Spinal cord (tissue), 9 donors: ENCODE measurements at regions not wholly inside any gene's neighbourhood (a gene's known extent, or its start where the extent isn't known, plus 50 kb on each side); places are given as distances from the start of the nearest gene placed in this dataset.
"Not testable (repeated sequence)": the region's sequence is repeated elsewhere in the genome, so short reads cannot be mapped to it uniquely, and the experiment has no call there.

ENCODE experiments used
- DNase-seq, 6 donors: peaks; one replicate each; pipeline versions ENCODE4 v3.0.0 to v3.0.0-alpha.2; 2013 to 2015; ENCODE audit warnings: low spot score in 6 of 6, low read depth in 4 of 6
- H3K27ac ChIP-seq: one replicate; pipeline ENCODE4 v1.5.1; 2013; ENCODE audit warnings: low read depth, low read length, control low read depth
- H3K27me3 ChIP-seq: one replicate; pipeline ENCODE4 v1.6.1; 2013; ENCODE audit warnings: low read length; ENCODE audit not compliant: control insufficient read depth, insufficient read depth
- H3K36me3 ChIP-seq: one replicate; pipeline ENCODE4 v1.6.1; 2013; ENCODE audit warnings: low read length; ENCODE audit not compliant: control insufficient read depth, insufficient read depth
- H3K4me1 ChIP-seq: one replicate; pipeline ENCODE4 v1.6.1; 2013; ENCODE audit warnings: low read length; ENCODE audit not compliant: control insufficient read depth, insufficient read depth
- H3K4me3 ChIP-seq: one replicate; pipeline ENCODE4 v1.5.1; 2013; ENCODE audit warnings: low read depth, low read length, control low read depth
- H3K9me3 ChIP-seq: one replicate; pipeline ENCODE4 v1.6.1; 2013; ENCODE audit warnings: low read length; ENCODE audit not compliant: control insufficient read depth, insufficient read depth
- WGBS: methylation state at CpG from one replicate; pipeline ENCODE4 v1.1.5; 2013; ENCODE audit warnings: missing lambda C conversion rate; ENCODE audit not compliant: insufficient coverage; 5-methylcytosine and 5-hydroxymethylcytosine counted together
- donor health status: healthy.

DNA sequence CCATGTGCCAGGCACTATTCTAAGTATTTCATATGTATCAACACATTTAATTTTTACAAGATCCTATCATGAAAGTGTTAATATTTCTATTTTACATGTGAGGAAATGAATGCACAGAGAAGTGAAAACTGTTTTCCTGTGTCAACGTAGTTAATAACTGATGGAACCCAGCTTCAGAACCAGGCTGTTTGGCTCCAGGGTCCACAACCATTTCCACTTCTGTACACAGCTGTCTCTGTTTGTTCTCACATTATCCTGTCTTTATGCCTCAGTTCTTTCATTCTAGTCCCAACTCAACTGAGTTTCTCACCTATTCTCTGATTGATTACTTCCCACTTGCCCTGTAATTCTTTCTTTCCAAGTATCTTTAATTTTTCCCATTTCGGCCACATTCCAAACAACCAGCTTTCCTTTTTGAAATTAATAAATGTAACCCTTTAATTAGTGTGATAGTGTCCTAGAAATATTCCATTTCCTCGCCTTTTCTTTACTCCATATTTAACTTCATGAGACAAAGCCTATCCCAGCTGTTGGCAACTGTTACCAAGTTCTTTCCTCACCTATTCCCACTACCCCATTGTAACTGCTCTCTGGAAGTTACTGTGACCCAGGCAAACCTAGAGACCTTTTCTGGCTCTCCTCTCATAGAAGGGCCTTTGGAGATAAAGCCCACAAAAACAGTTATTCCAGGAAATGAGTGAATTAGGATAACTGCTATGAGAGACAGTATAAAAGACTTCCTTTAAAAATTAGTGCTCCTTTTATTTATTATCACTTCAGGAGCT, 218.7 kb downstream of the RASSF9 start:
- Histone ChIP-seq H3K27ac (no peak overlapping the region), H3K4me1 (no peaks in the 10 kb centered on the region), H3K36me3 (no peaks in the 10 kb centered on the region), H3K9me3 (no peaks in the 10 kb centered on the region), H3K27me3 (no peaks in the 10 kb centered on the region), H3K4me3 (no peak overlapping the region)
- 29% methylated on average over 1 of the region's 3 CpGs for WGBS
- no peak for DNase-seq

GRCh38 chr12:85621041-85621440, 215.2 kb downstream of the RASSF9 start:
- Histone ChIP-seq H3K27ac (no peak overlapping the region), H3K4me1 (no peaks in the 10 kb centered on the region), H3K36me3 (no peaks in the 10 kb centered on the region), H3K4me3 (no peak overlapping the region), H3K9me3 (no peaks in the 10 kb centered on the region), H3K27me3 (no peaks in the 10 kb centered on the region)
- DNase-seq, result peak in 1 of 6 donors; percentile 15
- WGBS, result 78% methylated on average over 2 of the region's 2 CpGs

GRCh38 chr12:85623763-85624162, 212.4 kb downstream of the RASSF9 start:
- Histone ChIP-seq H3K4me3 (no peak overlapping the region), H3K9me3 (no peaks in the 10 kb centered on the region), H3K27me3 (no peaks in the 10 kb centered on the region), H3K4me1 (no peaks in the 10 kb centered on the region), H3K27ac (no peak overlapping the region), H3K36me3 (no peaks in the 10 kb centered on the region)
- no peak for DNase-seq
- no CpG with 5 or more reads among the region's 2 CpGs for WGBS

DNA sequence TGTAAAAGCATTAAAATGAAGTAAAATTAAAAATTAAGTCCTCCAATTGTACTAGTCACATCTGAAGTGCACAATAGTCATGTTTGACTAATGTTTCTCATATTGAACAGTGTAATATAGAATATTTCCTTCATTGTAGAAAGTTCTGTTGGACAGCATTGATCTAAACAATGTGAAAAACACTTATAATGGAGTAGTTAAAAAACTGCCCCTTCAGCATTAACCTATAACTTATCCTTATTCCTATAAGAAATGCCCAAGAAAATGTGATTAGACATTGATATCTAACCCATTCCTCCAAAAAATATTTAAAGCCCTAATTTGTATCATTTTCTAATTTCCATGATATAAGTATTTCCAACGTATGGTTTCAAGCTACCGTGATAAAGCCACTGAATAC, 210.7 kb downstream of the RASSF9 start:
- no CpG with 5 or more reads among the region's 2 CpGs for WGBS
- Histone ChIP-seq H3K4me3 (no peak overlapping the region), H3K9me3 (no peaks in the 10 kb centered on the region), H3K4me1 (no peaks in the 10 kb centered on the region), H3K27ac (no peak overlapping the region), H3K36me3 (no peaks in the 10 kb centered on the region), H3K27me3 (no peaks in the 10 kb centered on the region)
- DNase-seq, result no peak

DNA sequence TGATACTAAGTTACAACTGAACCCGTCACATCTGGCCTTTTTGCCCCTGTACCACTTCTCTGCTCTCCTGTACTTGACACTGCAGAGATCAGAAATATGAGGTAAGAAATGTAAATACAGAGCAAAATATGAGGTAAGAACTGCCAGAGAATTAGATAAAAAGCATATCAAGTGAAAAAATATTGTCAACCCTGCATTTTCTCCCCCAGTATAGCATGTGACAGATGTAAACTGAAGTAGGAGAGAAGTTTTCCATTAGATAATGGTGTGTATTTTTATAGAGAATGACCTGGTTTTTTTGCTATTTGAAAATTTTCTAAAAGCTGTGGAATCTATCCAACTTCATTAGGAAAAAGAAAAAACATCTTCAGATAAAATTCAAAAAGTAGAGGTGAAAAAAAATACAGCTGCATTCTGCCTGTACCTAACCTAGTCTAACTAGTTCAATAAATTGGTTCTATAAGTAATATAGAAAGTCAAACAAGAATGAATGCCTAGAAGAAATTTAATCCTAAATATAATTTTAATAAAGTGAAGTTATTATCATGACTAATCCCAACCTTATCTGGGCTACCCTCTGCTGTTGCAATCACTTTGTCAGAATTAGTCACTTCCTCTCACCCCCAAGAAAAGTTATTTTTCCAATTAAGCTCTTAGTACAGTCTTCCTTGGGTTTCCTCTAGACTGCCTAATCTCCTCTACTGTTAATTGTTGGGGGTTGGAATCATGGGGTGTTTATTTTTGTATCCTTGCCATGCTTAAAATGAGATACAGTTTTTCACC, 210.0 kb downstream of the RASSF9 start:
- Histone ChIP-seq H3K27me3 (no peaks in the 10 kb centered on the region), H3K4me1 (no peaks in the 10 kb centered on the region), H3K9me3 (no peaks in the 10 kb centered on the region), H3K4me3 (no peak overlapping the region), H3K36me3 (no peaks in the 10 kb centered on the region), H3K27ac (no peak overlapping the region)
- peak in 1 of 6 donors; percentile 17 for DNase-seq
- WGBS, result no CpG with 5 or more reads among the region's 1 CpG

DNA sequence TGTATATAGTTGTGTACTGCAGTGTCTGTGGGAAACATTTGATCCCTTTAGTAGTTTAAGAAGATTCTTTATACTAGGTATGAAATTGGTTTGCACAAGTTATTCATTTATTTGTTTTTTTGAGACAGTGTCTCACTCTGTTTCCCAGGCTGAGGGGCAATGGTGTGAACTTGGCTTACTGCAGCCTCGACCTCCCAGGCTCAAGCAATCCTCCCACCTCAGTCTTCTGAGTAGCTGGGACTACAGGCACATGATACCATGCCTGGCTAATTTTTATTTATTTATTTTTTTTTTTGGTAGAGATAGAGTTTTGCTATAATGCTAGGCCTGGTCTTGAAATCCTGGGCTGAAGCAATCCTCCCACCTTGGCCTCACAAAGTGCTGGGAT, 209.4 kb downstream of the RASSF9 start:
- no peak for DNase-seq
- WGBS, result 80% methylated on average over 1 of the region's 1 CpG
- no peaks in the 10 kb centered on the region for H3K27me3 ChIP-seq
- H3K36me3 ChIP-seq, result no peaks in the 10 kb centered on the region
- H3K27ac ChIP-seq, result no peak overlapping the region
- H3K9me3 ChIP-seq, result no peaks in the 10 kb centered on the region
- no peaks in the 10 kb centered on the region for H3K4me1 ChIP-seq
- H3K4me3 ChIP-seq, result no peak overlapping the region

DNA sequence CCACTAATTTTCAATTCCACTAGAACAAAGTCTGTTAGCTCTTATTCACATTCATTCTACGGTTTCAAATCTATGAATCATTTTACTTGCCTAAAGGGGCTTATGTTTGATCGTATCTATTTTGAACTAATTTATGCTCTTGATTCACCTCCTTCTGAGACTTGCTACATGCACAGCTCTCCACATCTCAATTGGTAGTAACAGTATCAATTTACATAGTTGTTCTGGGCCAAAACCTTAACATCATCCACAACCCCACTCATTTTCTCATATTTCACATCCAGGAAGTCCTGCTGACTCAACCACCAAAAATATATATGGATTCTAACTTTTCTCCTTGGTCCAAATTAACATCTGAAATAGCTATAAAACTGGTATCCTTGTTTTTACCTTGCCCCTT, 208.6 kb downstream of the RASSF9 start:
- Histone ChIP-seq H3K36me3 (no peaks in the 10 kb centered on the region), H3K9me3 (no peaks in the 10 kb centered on the region), H3K27me3 (no peaks in the 10 kb centered on the region), H3K27ac (no peak overlapping the region), H3K4me3 (no peak overlapping the region), H3K4me1 (no peaks in the 10 kb centered on the region)
- WGBS, result no CpG with 5 or more reads among the region's 2 CpGs
- DNase-seq, result no peak

DNA sequence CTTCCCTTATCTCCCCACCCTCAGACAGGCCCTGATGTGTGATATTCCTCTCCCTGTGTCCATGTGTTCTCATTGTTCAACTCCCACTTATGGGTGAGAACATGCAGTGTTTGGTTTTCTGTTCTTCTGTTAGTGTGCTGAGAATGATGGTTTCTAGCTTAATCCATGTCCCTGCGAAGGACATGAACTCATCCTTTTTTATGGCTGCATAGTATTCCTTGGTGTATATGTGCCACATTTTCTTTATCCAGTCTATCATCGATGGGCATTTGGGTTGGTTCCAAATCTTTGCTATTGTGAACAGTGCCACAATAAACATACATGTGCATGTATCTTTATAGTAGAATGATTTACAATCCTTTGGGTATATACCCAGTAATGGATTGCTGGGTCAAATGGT, 207.6 kb downstream of the RASSF9 start:
- not testable (repeated sequence) for H3K4me3 ChIP-seq, H3K27me3 ChIP-seq, H3K36me3 ChIP-seq, H3K27ac ChIP-seq, DNase-seq, H3K4me1 ChIP-seq, H3K9me3 ChIP-seq
- WGBS, result no CpG with 5 or more reads among the region's 2 CpGs

GRCh38 chr12:85630851-85631250, 205.4 kb downstream of the RASSF9 start:
- WGBS, result 71% methylated on average over 1 of the region's 2 CpGs
- Histone ChIP-seq H3K36me3 (no peaks in the 10 kb centered on the region), H3K9me3 (no peaks in the 10 kb centered on the region), H3K4me1 (no peaks in the 10 kb centered on the region), H3K4me3 (no peak overlapping the region), H3K27me3 (no peaks in the 10 kb centered on the region), H3K27ac (no peak overlapping the region)
- DNase-seq, result no peak

GRCh38 chr12:85632390-85632789, 203.8 kb downstream of the RASSF9 start:
- DNase-seq, result no peak

More at GRCh38 chr12:85632390-85632789, 203.8 kb downstream of the RASSF9 start:
- WGBS, result 83% methylated on average over 1 of the region's 2 CpGs
- Histone ChIP-seq H3K9me3 (no peaks in the 10 kb centered on the region), H3K4me1 (no peaks in the 10 kb centered on the region), H3K4me3 (no peak overlapping the region), H3K27me3 (no peaks in the 10 kb centered on the region), H3K27ac (no peak overlapping the region), H3K36me3 (no peaks in the 10 kb centered on the region)
